ENCODE measurements at regions not wholly inside any gene's neighbourhood (a gene's known extent, or its start where the extent isn't known, plus 50 kb on each side); places are given as distances from the start of the nearest gene placed in this dataset.

DNA sequence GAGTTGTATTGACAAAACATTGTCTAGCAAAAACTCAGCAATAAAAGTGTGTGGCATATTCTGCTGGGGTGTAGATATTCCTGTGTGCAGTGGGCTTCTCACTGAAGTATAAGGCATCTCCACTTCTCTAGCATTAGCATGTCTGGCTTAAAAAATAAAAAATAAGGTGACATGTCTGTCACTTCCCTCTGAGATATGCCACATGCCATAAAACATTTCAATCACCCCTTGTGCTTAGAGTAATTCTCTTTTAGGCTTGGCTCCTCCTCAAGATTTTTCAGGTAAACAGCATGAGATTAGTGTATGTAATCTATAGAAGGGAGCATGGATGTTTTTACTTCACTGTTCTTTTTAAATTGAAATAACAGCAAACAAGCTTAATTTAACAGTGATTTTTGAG is 194.4 kb upstream of the SNX7 start:
- Histone ChIP-seq H3K79me2 (ENCODE audit: insufficient read depth, low read length) (no peaks in the 10 kb centered on the region), H3K27me3 (ENCODE audit: control insufficient read depth in 2 of 2, insufficient read depth in 2 of 2, low read length in 2 of 2) (no peaks in the 10 kb centered on the region), H3K4me1 (ENCODE audit: control insufficient read depth in 1 of 2, insufficient read depth in 2 of 2, low read length in 2 of 2) (no peaks in the 10 kb centered on the region), H4K20me1 (ENCODE audit: insufficient read depth, low read length) (no peaks in the 10 kb centered on the region), H3K9ac (ENCODE audit: insufficient read depth, low read length, poor library complexity, severe bottlenecking) (no peak overlapping the region), H2AFZ (ENCODE audit: insufficient read depth, low read depth, low read length, poor library complexity, severe bottlenecking) (no peak overlapping the region), H3K27ac (ENCODE audit: low read depth in 1 of 2, low read length in 2 of 2) (no peak overlapping the region), H3K4me2 (replicated peaks; ENCODE audit: extremely low read depth, low read length, poor library complexity, severe bottlenecking) (no peak overlapping the region), H3K36me3 (replicated peaks in 1 of 2; ENCODE audit: control insufficient read depth in 1 of 2, insufficient read depth in 2 of 2, low read length in 2 of 2) (no peaks in the 10 kb centered on the region), H3K9me3 (replicated peaks in 1 of 2; ENCODE audit: control insufficient read depth in 1 of 2, insufficient read depth in 1 of 2, low read length in 2 of 2) (no peaks in the 10 kb centered on the region), H3K4me3 (replicated peaks in 1 of 3; ENCODE audit: low read depth in 2 of 3, low read length in 3 of 3) (no peak overlapping the region)
- peaks cover 4% of the 10 kb centered on the region for H3K4me1 Mint-ChIP-seq
- no peak for DNase-seq
- H3K27me3 Mint-ChIP-seq (ENCODE audit: low read depth in 3 of 3) = peaks cover 0 to 4% (median 2%) of the 10 kb centered on the region in 3 donors
- no peak overlapping the region for H3K4me3 Mint-ChIP-seq
- peaks cover 0 to 1% (median 0%) of the 10 kb centered on the region in 7 donors for H3K9me3 Mint-ChIP-seq
- no peak for TF ChIP-seq CTCF (IDR thresholded peaks at IDR 0.05)
- H3K27ac Mint-ChIP-seq = no peak overlapping the region
- H3K36me3 Mint-ChIP-seq = no peaks in the 10 kb centered on the region
- intact Hi-C loops (cut with micrococcal nuclease) = loop anchor here in 1 of 2 donors (5.0 kb wide), 1 partner anchor 1500 kb away; no protein-coding TSS in a partner anchor

DNA sequence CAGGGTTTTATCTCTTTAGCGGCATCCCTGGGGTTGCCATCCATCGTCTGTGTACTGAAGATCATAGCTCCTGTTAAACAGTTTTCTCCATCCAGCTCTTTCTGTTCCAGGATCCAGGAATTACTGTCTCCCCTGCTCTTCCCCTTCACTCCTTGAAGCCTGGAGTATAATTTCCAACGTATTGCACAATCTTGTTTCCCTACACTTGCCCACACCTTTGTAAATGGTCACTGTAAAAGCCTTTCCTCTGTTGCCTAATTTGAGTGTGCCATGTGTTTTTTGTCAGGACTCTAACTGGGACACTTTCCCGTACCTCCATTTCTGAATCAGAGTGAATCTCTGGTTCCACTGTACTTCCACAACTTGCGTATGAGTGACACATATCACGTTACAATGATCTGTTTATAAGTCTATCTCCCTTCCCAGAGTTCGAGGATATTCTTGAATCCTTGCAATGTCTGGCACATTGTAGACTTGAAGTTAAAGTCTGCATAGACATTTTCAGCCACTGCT is 199.6 kb upstream of the SNX7 start:
- Mint-ChIP-seq H3K36me3 (no peaks in the 10 kb centered on the region), H3K27ac (peak overlapping the region in 1 of 7 donors; percentile 50), H3K4me3 (no peak overlapping the region), H3K27me3 (ENCODE audit: low read depth in 3 of 3) (peaks cover 0 to 3% (median 1%) of the 10 kb centered on the region in 3 donors), H3K9me3 (peaks cover 0 to 2% (median 0%) of the 10 kb centered on the region in 7 donors), H3K4me1 (peaks cover 9% of the 10 kb centered on the region)
- intact Hi-C loops (cut with micrococcal nuclease) = no loop called here
- Histone ChIP-seq H3K4me2 (replicated peaks; ENCODE audit: extremely low read depth, low read length, poor library complexity, severe bottlenecking) (no peak overlapping the region), H3K4me3 (replicated peaks in 1 of 3; ENCODE audit: low read depth in 2 of 3, low read length in 3 of 3) (no peak overlapping the region), H3K4me1 (ENCODE audit: control insufficient read depth in 1 of 2, insufficient read depth in 2 of 2, low read length in 2 of 2) (no peaks in the 10 kb centered on the region), H3K9me3 (replicated peaks in 1 of 2; ENCODE audit: control insufficient read depth in 1 of 2, insufficient read depth in 1 of 2, low read length in 2 of 2) (no peaks in the 10 kb centered on the region), H3K27ac (ENCODE audit: low read depth in 1 of 2, low read length in 2 of 2) (no peak overlapping the region), H2AFZ (ENCODE audit: insufficient read depth, low read depth, low read length, poor library complexity, severe bottlenecking) (no peak overlapping the region), H3K79me2 (ENCODE audit: insufficient read depth, low read length) (no peaks in the 10 kb centered on the region), H3K36me3 (replicated peaks in 1 of 2; ENCODE audit: control insufficient read depth in 1 of 2, insufficient read depth in 2 of 2, low read length in 2 of 2) (no peaks in the 10 kb centered on the region), H4K20me1 (ENCODE audit: insufficient read depth, low read length) (no peaks in the 10 kb centered on the region), H3K27me3 (ENCODE audit: control insufficient read depth in 2 of 2, insufficient read depth in 2 of 2, low read length in 2 of 2) (no peaks in the 10 kb centered on the region), H3K9ac (ENCODE audit: insufficient read depth, low read length, poor library complexity, severe bottlenecking) (no peak overlapping the region)
- TF ChIP-seq CTCF (IDR thresholded peaks at IDR 0.05) = no peak
- WGBS (ENCODE audit: insufficient coverage) = 91% methylated on average over 6 of the region's 7 CpGs
- no peak for DNase-seq
